K562 (cell line): ENCODE measurements at regions not wholly inside any gene's neighbourhood (a gene's known extent, or its start where the extent isn't known, plus 50 kb on each side); places are given as distances from the start of the nearest gene placed in this dataset.

Experiments used
- CBX8 ChIP-seq: fragments of 200-600 bp; sonication (generic); IDR thresholded peaks from 2 replicates; pipeline ENCODE4 v1.6.1; 2012; ENCODE audit warnings: borderline replicate concordance, mixed run types, low read depth, mild to moderate bottlenecking, moderate library complexity, mixed read lengths, low read length, control low read depth, inconsistent platforms; ENCODE audit not compliant: poor library complexity, severe bottlenecking; ENCODE audit errors: extremely low read depth
- NBN ChIP-seq: fragments of 450-650 bp; IDR thresholded peaks from 2 replicates; pipeline ENCODE4 v1.6.1; 2016; ENCODE audit warnings: low read depth, mild to moderate bottlenecking
- SRSF3 ChIP-seq: fragments of 200-400 bp; formaldehyde crosslinking; IDR thresholded peaks from 2 replicates; pipeline ENCODE4 v1.6.1; 2016; ENCODE audit warnings: mild to moderate bottlenecking, low read length, moderate library complexity; ENCODE audit not compliant: insufficient read depth
- TF ChIP-seq, protein P1 (sequence below), 3 experiments: IDR thresholded peaks in 2 of 3; conservative IDR thresholded peaks in 1 of 3; 2 replicates each; pipeline ENCODE4 v1.5.1; 2011 to 2012; ENCODE audit warnings: low read length in 3 of 3, mild to moderate bottlenecking in 3 of 3, control low read depth in 2 of 3, improper control_type of control experiment in 1 of 3, inconsistent platforms in 1 of 3, low read depth in 1 of 3, mixed read lengths in 1 of 3, moderate library complexity in 1 of 3; ENCODE audit not compliant: insufficient read depth in 2 of 3

GRCh38 chrX:88940904-88941303, 193.9 kb downstream of the CPXCR1 start:
- TF ChIP-seq CBX8 (no peak), SRSF3 (no peak), NBN (no peak)
- TF ChIP-seq, protein P1, sequence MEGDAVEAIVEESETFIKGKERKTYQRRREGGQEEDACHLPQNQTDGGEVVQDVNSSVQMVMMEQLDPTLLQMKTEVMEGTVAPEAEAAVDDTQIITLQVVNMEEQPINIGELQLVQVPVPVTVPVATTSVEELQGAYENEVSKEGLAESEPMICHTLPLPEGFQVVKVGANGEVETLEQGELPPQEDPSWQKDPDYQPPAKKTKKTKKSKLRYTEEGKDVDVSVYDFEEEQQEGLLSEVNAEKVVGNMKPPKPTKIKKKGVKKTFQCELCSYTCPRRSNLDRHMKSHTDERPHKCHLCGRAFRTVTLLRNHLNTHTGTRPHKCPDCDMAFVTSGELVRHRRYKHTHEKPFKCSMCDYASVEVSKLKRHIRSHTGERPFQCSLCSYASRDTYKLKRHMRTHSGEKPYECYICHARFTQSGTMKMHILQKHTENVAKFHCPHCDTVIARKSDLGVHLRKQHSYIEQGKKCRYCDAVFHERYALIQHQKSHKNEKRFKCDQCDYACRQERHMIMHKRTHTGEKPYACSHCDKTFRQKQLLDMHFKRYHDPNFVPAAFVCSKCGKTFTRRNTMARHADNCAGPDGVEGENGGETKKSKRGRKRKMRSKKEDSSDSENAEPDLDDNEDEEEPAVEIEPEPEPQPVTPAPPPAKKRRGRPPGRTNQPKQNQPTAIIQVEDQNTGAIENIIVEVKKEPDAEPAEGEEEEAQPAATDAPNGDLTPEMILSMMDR (IDR thresholded peaks at IDR 0.05 in 2 of 3, conservative IDR thresholded peaks at IDR 0.05 in 1 of 3; ENCODE audit: insufficient read depth in 2 of 3, low read depth in 1 of 3, low read length in 3 of 3) = no peak
